LNCaP clone FGC (cell line): ENCODE measurements at regions not wholly inside any gene's neighbourhood (a gene's known extent, or its start where the extent isn't known, plus 50 kb on each side); places are given as distances from the start of the nearest gene placed in this dataset.

Experiments used
- DNase-seq: peaks from one replicate; pipeline ENCODE4 v3.0.0-alpha.2; 2011; ENCODE audit warnings: low read depth
- H3K4me3 ChIP-seq: 2 replicates; pipeline ENCODE4 v1.5.1; 2011; ENCODE audit warnings: mild to moderate bottlenecking, low read depth, low read length, control low read depth
- CTCF ChIP-seq: IDR thresholded peaks from 2 replicates; pipeline ENCODE4 v1.5.1; 2012; ENCODE audit warnings: mild to moderate bottlenecking; ENCODE audit not compliant: control insufficient read depth, insufficient read depth; ENCODE audit errors: extremely low read depth

GRCh38 chr4:144901141-144901540 is 196.9 kb downstream of the ANAPC10 start:
- no peak for DNase-seq
- H3K4me3 ChIP-seq: no peak overlapping the region
- TF ChIP-seq CTCF: no peak

GRCh38 chr4:144902614-144903013 is 195.4 kb downstream of the ANAPC10 start:
- no peak for TF ChIP-seq CTCF
- no peak overlapping the region for H3K4me3 ChIP-seq

GRCh38 chr4:144903953-144904711 is 193.9 kb downstream of the ANAPC10 start:
- TF ChIP-seq CTCF: no peak
- no peak for DNase-seq
- H3K4me3 ChIP-seq: no peak overlapping the region

More at GRCh38 chr4:144902614-144903013, 195.4 kb downstream of the ANAPC10 start:
- no peak for DNase-seq

- DNase-seq: no peak
- no peak overlapping the region for H3K4me3 ChIP-seq
- no peak for TF ChIP-seq CTCF
These were observed 192.7 kb downstream of the ANAPC10 start for GRCh38 chr4:144905286-144905685.

GRCh38 chr4:144906181-144906925 is 191.6 kb downstream of the ANAPC10 start:
- no peak for DNase-seq
- TF ChIP-seq CTCF: no peak
- H3K4me3 ChIP-seq: no peak overlapping the region

GRCh38 chr4:144910723-144911122 is 187.3 kb downstream of the ANAPC10 start:
- DNase-seq: no peak
- no peak overlapping the region for H3K4me3 ChIP-seq
- no peak for TF ChIP-seq CTCF
